ENCODE measurements at regions not wholly inside any gene's neighbourhood (a gene's known extent, or its start where the extent isn't known, plus 50 kb on each side); places are given as distances from the start of the nearest gene placed in this dataset.

DNA sequence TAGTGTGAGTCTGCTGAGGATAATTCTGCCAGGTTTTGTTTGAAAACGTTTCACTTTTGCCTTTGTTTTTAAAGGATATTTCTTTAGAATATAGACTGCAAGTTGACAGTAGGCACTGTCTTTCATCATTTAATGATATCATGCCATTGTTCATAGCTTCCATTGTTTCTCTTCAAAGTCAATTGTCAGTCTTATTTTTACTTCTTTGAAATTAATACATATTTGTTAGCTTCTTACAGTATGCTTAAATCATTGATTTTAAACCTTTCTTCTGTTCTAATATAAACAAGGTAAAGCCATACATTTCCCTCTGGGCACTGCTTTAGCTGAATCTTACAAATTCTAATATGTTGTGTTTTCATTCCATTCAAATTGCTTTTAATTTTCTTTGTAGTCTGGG lies 62.3 kb upstream of the PARVA start:
- CTCF ChIA-PET, result no interaction called here
- no peak for DNase-seq
- no TSS peak for BruUV-seq (replicated peaks)

DNA sequence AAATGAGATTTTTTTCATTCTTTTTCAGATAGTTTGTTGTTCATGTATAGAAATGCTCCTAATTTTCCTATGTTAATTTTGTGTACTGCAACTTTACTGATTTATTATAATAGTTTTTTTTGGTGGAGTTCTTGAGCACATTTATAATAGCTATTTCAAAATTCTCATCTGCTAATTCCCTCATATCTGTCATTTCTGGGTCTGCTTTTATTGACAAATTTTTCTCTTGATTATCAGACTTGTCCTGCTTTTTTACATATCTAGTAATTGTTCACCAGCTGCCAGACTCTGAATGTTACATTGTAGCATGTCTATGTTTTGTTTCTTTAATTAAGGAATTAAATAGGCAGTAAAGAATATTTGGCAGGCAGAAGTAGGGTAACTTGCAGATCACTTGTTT lies 60.9 kb upstream of the PARVA start:
- Mint-ChIP-seq H3K27ac (ENCODE audit: unreplicated experiment) (no peak overlapping the region), H3K4me3 (ENCODE audit: low read depth, unreplicated experiment) (no peak overlapping the region), H3K4me1 (ENCODE audit: low read depth, unreplicated experiment) (no peaks in the 10 kb centered on the region), H3K27me3 (ENCODE audit: unreplicated experiment) (no peaks in the 10 kb centered on the region), H3K36me3 (ENCODE audit: insufficient read depth, unreplicated experiment) (no peaks in the 10 kb centered on the region), H3K9me3 (ENCODE audit: low read depth, unreplicated experiment) (peaks cover 2% of the 10 kb centered on the region)
- CTCF ChIA-PET, result interaction anchor here (0.6 kb wide), 1 partner anchor 414 kb away, joined by 6 read pairs; no protein-coding TSS in a partner anchor
- no peak for DNase-seq
- BruUV-seq (replicated peaks), result no TSS peak
- TF ChIP-seq, protein P1, sequence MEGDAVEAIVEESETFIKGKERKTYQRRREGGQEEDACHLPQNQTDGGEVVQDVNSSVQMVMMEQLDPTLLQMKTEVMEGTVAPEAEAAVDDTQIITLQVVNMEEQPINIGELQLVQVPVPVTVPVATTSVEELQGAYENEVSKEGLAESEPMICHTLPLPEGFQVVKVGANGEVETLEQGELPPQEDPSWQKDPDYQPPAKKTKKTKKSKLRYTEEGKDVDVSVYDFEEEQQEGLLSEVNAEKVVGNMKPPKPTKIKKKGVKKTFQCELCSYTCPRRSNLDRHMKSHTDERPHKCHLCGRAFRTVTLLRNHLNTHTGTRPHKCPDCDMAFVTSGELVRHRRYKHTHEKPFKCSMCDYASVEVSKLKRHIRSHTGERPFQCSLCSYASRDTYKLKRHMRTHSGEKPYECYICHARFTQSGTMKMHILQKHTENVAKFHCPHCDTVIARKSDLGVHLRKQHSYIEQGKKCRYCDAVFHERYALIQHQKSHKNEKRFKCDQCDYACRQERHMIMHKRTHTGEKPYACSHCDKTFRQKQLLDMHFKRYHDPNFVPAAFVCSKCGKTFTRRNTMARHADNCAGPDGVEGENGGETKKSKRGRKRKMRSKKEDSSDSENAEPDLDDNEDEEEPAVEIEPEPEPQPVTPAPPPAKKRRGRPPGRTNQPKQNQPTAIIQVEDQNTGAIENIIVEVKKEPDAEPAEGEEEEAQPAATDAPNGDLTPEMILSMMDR (IDR thresholded peaks at IDR 0.05; ENCODE audit: unreplicated experiment), result no peak
- intact Hi-C loops (cut with micrococcal nuclease; ENCODE audit: unreplicated experiment), result no loop called here

More for the DNA sequence above, 62.3 kb upstream of the PARVA start:
- H3K27me3 Mint-ChIP-seq (ENCODE audit: unreplicated experiment), result no peaks in the 10 kb centered on the region
- no peaks in the 10 kb centered on the region for H3K4me1 Mint-ChIP-seq (ENCODE audit: low read depth, unreplicated experiment)
- peaks cover 2% of the 10 kb centered on the region for H3K9me3 Mint-ChIP-seq (ENCODE audit: low read depth, unreplicated experiment)
- no peaks in the 10 kb centered on the region for H3K36me3 Mint-ChIP-seq (ENCODE audit: insufficient read depth, unreplicated experiment)
- TF ChIP-seq, protein P1 (IDR thresholded peaks at IDR 0.05; ENCODE audit: unreplicated experiment), result no peak
- no peak overlapping the region for H3K4me3 Mint-ChIP-seq (ENCODE audit: low read depth, unreplicated experiment)
- intact Hi-C loops (cut with micrococcal nuclease; ENCODE audit: unreplicated experiment), result no loop called here
- H3K27ac Mint-ChIP-seq (ENCODE audit: unreplicated experiment), result no peak overlapping the region

DNA sequence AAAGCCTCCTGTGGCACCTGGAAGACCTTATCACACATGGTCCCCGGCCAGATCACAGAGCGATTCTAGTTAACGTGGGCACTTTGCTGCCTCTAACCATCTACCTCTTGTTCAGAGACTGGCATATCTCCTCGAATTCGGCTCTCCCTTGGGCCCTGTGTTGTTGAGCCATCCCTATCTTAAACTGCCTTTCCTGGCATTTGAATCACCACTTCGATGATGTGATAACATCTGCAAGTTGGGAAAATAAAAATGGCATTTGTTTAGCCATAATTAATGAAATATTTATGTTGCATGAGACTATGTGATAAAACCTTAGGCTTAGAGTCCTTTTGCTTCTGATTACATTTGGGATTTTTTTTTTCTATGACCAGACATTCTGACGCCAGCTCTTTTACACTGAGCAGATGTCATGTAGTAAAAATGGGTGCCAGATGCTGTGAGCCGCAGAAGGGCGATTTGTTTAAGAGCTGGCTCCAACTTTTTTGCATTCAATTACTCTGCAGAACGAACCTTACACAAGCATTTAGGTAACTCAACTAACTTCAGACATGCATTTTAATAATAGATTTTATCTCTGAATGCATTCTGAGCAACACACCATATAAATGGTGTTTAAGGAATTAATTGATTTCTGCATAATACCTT lies 58.5 kb upstream of the PARVA start:
- Mint-ChIP-seq H3K27me3 (ENCODE audit: unreplicated experiment) (no peaks in the 10 kb centered on the region), H3K27ac (ENCODE audit: unreplicated experiment) (no peak overlapping the region), H3K36me3 (ENCODE audit: insufficient read depth, unreplicated experiment) (no peaks in the 10 kb centered on the region), H3K4me1 (ENCODE audit: low read depth, unreplicated experiment) (no peaks in the 10 kb centered on the region), H3K4me3 (ENCODE audit: low read depth, unreplicated experiment) (no peak overlapping the region), H3K9me3 (ENCODE audit: low read depth, unreplicated experiment) (peaks cover 2% of the 10 kb centered on the region)
- intact Hi-C loops (cut with micrococcal nuclease; ENCODE audit: unreplicated experiment), result no loop called here
- TF ChIP-seq, protein P1 (IDR thresholded peaks at IDR 0.05; ENCODE audit: unreplicated experiment), result no peak
- DNase-seq, result no peak
- no TSS peak for BruUV-seq (replicated peaks)
- CTCF ChIA-PET, result no interaction called here

- Mint-ChIP-seq H3K36me3 (ENCODE audit: insufficient read depth, unreplicated experiment) (no peaks in the 10 kb centered on the region), H3K27ac (ENCODE audit: unreplicated experiment) (no peak overlapping the region), H3K4me1 (ENCODE audit: low read depth, unreplicated experiment) (no peaks in the 10 kb centered on the region), H3K27me3 (ENCODE audit: unreplicated experiment) (no peaks in the 10 kb centered on the region), H3K9me3 (ENCODE audit: low read depth, unreplicated experiment) (peaks cover 2% of the 10 kb centered on the region), H3K4me3 (ENCODE audit: low read depth, unreplicated experiment) (no peak overlapping the region)
- intact Hi-C loops (cut with micrococcal nuclease; ENCODE audit: unreplicated experiment), result no loop called here
- TF ChIP-seq, protein P1 (IDR thresholded peaks at IDR 0.05; ENCODE audit: unreplicated experiment), result no peak
- DNase-seq, result no peak
- CTCF ChIA-PET, result no interaction called here
- BruUV-seq (replicated peaks), result no TSS peak
These were observed 57.9 kb upstream of the PARVA start for GRCh38 chr11:12319461-12319951.
